ENCODE measurements at regions not wholly inside any gene's neighbourhood (a gene's known extent, or its start where the extent isn't known, plus 50 kb on each side); places are given as distances from the start of the nearest gene placed in this dataset.

DNA sequence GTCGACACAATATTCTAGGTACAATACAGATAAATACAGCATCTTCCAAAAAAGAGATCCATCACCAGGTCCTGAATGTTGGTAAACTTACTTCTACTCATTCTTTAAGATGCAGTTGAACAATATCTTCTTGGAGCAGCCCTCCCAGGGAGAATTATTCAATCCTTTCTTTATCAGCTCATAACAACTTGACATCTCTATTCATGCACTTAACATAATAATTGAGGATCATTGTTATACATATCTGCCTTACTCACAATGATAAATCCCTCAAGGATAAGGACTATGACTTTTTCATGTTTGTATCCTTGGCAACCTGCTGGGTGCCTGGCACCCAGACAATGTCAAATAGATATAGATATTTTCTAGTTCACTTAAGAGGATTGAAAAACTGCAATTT is 219.5 kb downstream of the POU4F1 start:
- TF ChIP-seq, protein P1, sequence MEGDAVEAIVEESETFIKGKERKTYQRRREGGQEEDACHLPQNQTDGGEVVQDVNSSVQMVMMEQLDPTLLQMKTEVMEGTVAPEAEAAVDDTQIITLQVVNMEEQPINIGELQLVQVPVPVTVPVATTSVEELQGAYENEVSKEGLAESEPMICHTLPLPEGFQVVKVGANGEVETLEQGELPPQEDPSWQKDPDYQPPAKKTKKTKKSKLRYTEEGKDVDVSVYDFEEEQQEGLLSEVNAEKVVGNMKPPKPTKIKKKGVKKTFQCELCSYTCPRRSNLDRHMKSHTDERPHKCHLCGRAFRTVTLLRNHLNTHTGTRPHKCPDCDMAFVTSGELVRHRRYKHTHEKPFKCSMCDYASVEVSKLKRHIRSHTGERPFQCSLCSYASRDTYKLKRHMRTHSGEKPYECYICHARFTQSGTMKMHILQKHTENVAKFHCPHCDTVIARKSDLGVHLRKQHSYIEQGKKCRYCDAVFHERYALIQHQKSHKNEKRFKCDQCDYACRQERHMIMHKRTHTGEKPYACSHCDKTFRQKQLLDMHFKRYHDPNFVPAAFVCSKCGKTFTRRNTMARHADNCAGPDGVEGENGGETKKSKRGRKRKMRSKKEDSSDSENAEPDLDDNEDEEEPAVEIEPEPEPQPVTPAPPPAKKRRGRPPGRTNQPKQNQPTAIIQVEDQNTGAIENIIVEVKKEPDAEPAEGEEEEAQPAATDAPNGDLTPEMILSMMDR (IDR thresholded peaks at IDR 0.05; ENCODE audit: insufficient read depth, low read length, poor library complexity, severe bottlenecking) = no peak
- no peak for TF ChIP-seq EZH2phosphoT487 (conservative IDR thresholded peaks at IDR 0.05; ENCODE audit: low read length)
